IMR-90 (cell line): ENCODE measurements at regions not wholly inside any gene's neighbourhood (a gene's known extent, or its start where the extent isn't known, plus 50 kb on each side); places are given as distances from the start of the nearest gene placed in this dataset.

Experiments
- ATAC-seq: fragments of 200-7000 bp; cut with Tn5 transposase; 2 replicates; pipeline ENCODE4 v1.9.1; 2020; ENCODE audit warnings: low read depth, mild to moderate bottlenecking, moderate library complexity
- BruUV-seq: library from RNA; stranded (reverse); fragments of 400-500 nt; replicated peaks from 2 replicates; lab custom pipeline; 2021; lab: Mats Ljungman, UMichigan
- CTCF ChIA-PET: fragments of 300-600 bp; formaldehyde crosslinking; extraction: SDS; loops from one replicate; lab custom pipeline; 2021; ENCODE audit warnings: antibody characterized with exemption; lab: Yijun Ruan, JAX
- POLR2A ChIA-PET: fragments of 300-600 bp; sonication (Branson Sonifier 250); formaldehyde crosslinking; loops from one replicate; lab custom pipeline; 2022; ENCODE audit warnings: antibody characterized with exemption; ENCODE audit not compliant: unreplicated experiment; lab: Charles Lee
- DNase-seq: peaks from one replicate; pipeline ENCODE4 v3.0.0; 2013
- H2AFZ ChIP-seq: replicated peaks from 2 replicates; pipeline ENCODE3; 2013; ENCODE audit warnings: low read length, mild to moderate bottlenecking; ENCODE audit not compliant: poor library complexity
- H2AK5ac ChIP-seq: 2 replicates; pipeline ENCODE4 v1.6.1; 2013; ENCODE audit warnings: low read depth, low read length, inconsistent platforms
- H2AK9ac ChIP-seq: replicated peaks from 2 replicates; pipeline ENCODE3; 2013; ENCODE audit warnings: mild to moderate bottlenecking, low read depth, low read length, moderate library complexity; ENCODE audit not compliant: poor library complexity
- H2BK120ac ChIP-seq: 2 replicates; pipeline ENCODE4 v1.6.1; 2013; ENCODE audit warnings: low read depth, low read length, inconsistent platforms
- H2BK15ac ChIP-seq: 3 replicates; pipeline ENCODE4 v1.6.1; 2013; ENCODE audit warnings: low read depth, low read length, inconsistent platforms
- H2BK20ac ChIP-seq: 2 replicates; pipeline ENCODE4 v1.6.1; 2013; ENCODE audit warnings: low read depth, mild to moderate bottlenecking, inconsistent platforms, low read length, moderate library complexity
- H2BK5ac ChIP-seq: 2 replicates; pipeline ENCODE4 v1.6.1; 2013; ENCODE audit warnings: mild to moderate bottlenecking, low read depth, low read length, inconsistent platforms; ENCODE audit not compliant: poor library complexity, severe bottlenecking
- H3K14ac ChIP-seq: replicated peaks from 2 replicates; pipeline ENCODE4 v1.6.1; 2013; ENCODE audit warnings: low read depth, low read length, inconsistent platforms
- H3K18ac ChIP-seq: 2 replicates; pipeline ENCODE4 v1.6.1; 2013; ENCODE audit warnings: low read depth, low read length, control low read depth
- H3K23ac ChIP-seq: 2 replicates; pipeline ENCODE4 v1.6.1; 2013; ENCODE audit warnings: low read depth, low read length, inconsistent platforms
- H3K27ac ChIP-seq: 2 replicates; pipeline ENCODE4 v1.5.1; 2013; ENCODE audit warnings: mild to moderate bottlenecking, control low read depth, low read length; ENCODE audit not compliant: insufficient read depth
- H3K27me3 ChIP-seq: 2 replicates; pipeline ENCODE4 v1.6.1; 2013; ENCODE audit warnings: low read length; ENCODE audit not compliant: control insufficient read depth, insufficient read depth
- H3K36me3 ChIP-seq: 2 replicates; pipeline ENCODE4 v1.6.1; 2013; ENCODE audit warnings: low read length, mixed read lengths; ENCODE audit not compliant: control insufficient read depth, insufficient read depth
- H3K4ac ChIP-seq: 2 replicates; pipeline ENCODE4 v1.6.1; 2013; ENCODE audit warnings: low read depth, low read length, inconsistent platforms
- H3K4me1 ChIP-seq: 2 replicates; pipeline ENCODE4 v1.6.1; 2013; ENCODE audit warnings: low read length, mixed read lengths; ENCODE audit not compliant: control insufficient read depth, insufficient read depth
- H3K4me2 ChIP-seq: 2 replicates; pipeline ENCODE4 v1.6.1; 2013; ENCODE audit warnings: low read depth, mild to moderate bottlenecking, control low read depth, low read length, moderate library complexity
- H3K4me3 ChIP-seq: 2 replicates; pipeline ENCODE4 v1.5.1; 2013; ENCODE audit warnings: low read depth, mild to moderate bottlenecking, control low read depth, low read length, moderate library complexity; ENCODE audit not compliant: insufficient read depth
- H3K56ac ChIP-seq: 2 replicates; pipeline ENCODE4 v1.6.1; 2013; ENCODE audit warnings: low read length, inconsistent platforms; ENCODE audit not compliant: insufficient read depth; ENCODE audit errors: extremely low read depth
- H3K79me1 ChIP-seq, 2 experiments: 2 replicates each; pipeline ENCODE4 v1.6.1; 2013; ENCODE audit warnings: low read length in 2 of 2, inconsistent platforms in 1 of 2, low read depth in 1 of 2
- H3K9ac ChIP-seq: 2 replicates; pipeline ENCODE4 v1.6.1; 2013; ENCODE audit warnings: low read depth, low read length, control low read depth
- H3K9me1 ChIP-seq: 2 replicates; pipeline ENCODE4 v1.6.1; 2013; ENCODE audit warnings: low read length, inconsistent platforms; ENCODE audit not compliant: insufficient read depth
- H3K9me3 ChIP-seq: 2 replicates; pipeline ENCODE4 v1.6.1; 2013; ENCODE audit warnings: low read length; ENCODE audit not compliant: control insufficient read depth, insufficient read depth
- H4K20me1 ChIP-seq: 2 replicates; pipeline ENCODE4 v1.6.1; 2013; ENCODE audit warnings: low read length, inconsistent platforms; ENCODE audit not compliant: insufficient read depth
- H4K5ac ChIP-seq: 2 replicates; pipeline ENCODE4 v1.6.1; 2013; ENCODE audit warnings: mild to moderate bottlenecking, low read depth, low read length, control low read depth
- H4K8ac ChIP-seq, 2 experiments: 2 replicates each; pipeline ENCODE4 v1.6.1; 2013; ENCODE audit warnings: low read depth in 2 of 2, low read length in 2 of 2, control low read depth in 1 of 2, inconsistent platforms in 1 of 2
- H4K91ac ChIP-seq: 2 replicates; pipeline ENCODE4 v1.6.1; 2013; ENCODE audit warnings: low read depth, low read length, inconsistent platforms; ENCODE audit not compliant: insufficient read depth
- BHLHE40 ChIP-seq: fragments of 150-350 bp; IDR thresholded peaks from 2 replicates; pipeline ENCODE4 v1.6.1; 2016; ENCODE audit warnings: mild to moderate bottlenecking, low read depth, low read length
- CEBPB ChIP-seq: IDR thresholded peaks from 2 replicates; pipeline ENCODE4 v1.6.1; 2012; ENCODE audit warnings: low read depth, low read length, improper control_type of control experiment
- CHD1 ChIP-seq: IDR thresholded peaks from 2 replicates; pipeline ENCODE4 v1.6.1; 2012; ENCODE audit warnings: low read depth, low read length, improper control_type of control experiment
- CTCF ChIP-seq: conservative IDR thresholded peaks from 2 replicates; pipeline ENCODE4 v1.5.1; 2012; ENCODE audit warnings: mild to moderate bottlenecking, low read depth, low read length, improper control_type of control experiment
- ELK1 ChIP-seq: fragments of 150-350 bp; IDR thresholded peaks from 2 replicates; pipeline ENCODE4 v1.6.1; 2016; ENCODE audit warnings: low read depth, mild to moderate bottlenecking, low read length, moderate library complexity, borderline replicate concordance
- FOS ChIP-seq: fragments of 150-350 bp; IDR thresholded peaks from 2 replicates; pipeline ENCODE4 v1.6.1; 2016; ENCODE audit warnings: low read depth, low read length
- MAFK ChIP-seq: IDR thresholded peaks from 2 replicates; pipeline ENCODE4 v1.6.1; 2012; ENCODE audit warnings: low read depth, low read length, improper control_type of control experiment
- MAZ ChIP-seq: IDR thresholded peaks from 2 replicates; pipeline ENCODE4 v1.6.1; 2012; ENCODE audit warnings: low read depth, mild to moderate bottlenecking, low read length, improper control_type of control experiment, moderate library complexity, borderline replicate concordance
- MXI1 ChIP-seq: IDR thresholded peaks from 2 replicates; pipeline ENCODE4 v1.6.1; 2012; ENCODE audit warnings: low read depth, mild to moderate bottlenecking, low read length, moderate library complexity, borderline replicate concordance
- NFE2L2 ChIP-seq: fragments of 150-350 bp; IDR thresholded peaks from 2 replicates; pipeline ENCODE4 v1.6.1; 2016; ENCODE audit warnings: low read depth, mild to moderate bottlenecking, low read length
- POLR2A ChIP-seq: IDR thresholded peaks from 2 replicates; pipeline ENCODE4 v1.6.1; 2012; ENCODE audit warnings: mild to moderate bottlenecking, low read depth, low read length
- RCOR1 ChIP-seq: IDR thresholded peaks from 2 replicates; pipeline ENCODE4 v1.6.1; 2012; ENCODE audit warnings: mild to moderate bottlenecking, low read length, improper control_type of control experiment; ENCODE audit not compliant: insufficient replicate concordance
- SMC3 ChIP-seq: fragments of 150-350 bp; IDR thresholded peaks from 2 replicates; pipeline ENCODE4 v1.6.1; 2016; ENCODE audit warnings: low read depth, mild to moderate bottlenecking, antibody characterized with exemption, low read length, moderate library complexity
- USF2 ChIP-seq: fragments of 150-350 bp; IDR thresholded peaks from 2 replicates; pipeline ENCODE4 v1.6.1; 2017; ENCODE audit warnings: mild to moderate bottlenecking, antibody characterized with exemption, low read length, low read depth
- WGBS, 2 experiments: methylation state at CpG; one replicate each; pipeline versions ENCODE4 v1.1.5 to v1.1.7; 2013; ENCODE audit warnings: missing lambda C conversion rate in 2 of 2; ENCODE audit not compliant: insufficient read length in 1 of 2; ENCODE audit errors: extremely low coverage in 2 of 2; 5-methylcytosine and 5-hydroxymethylcytosine counted together
- dilution Hi-C: fragments of 300-500 bp; cut with HindIII; formaldehyde crosslinking; loops from one replicate; pipeline ENCODE4 v1.14.3; 2018; ENCODE audit warnings: low sequenced_read_pairs; ENCODE audit not compliant: unreplicated experiment
- in situ Hi-C: fragments of 300-500 bp; cut with MboI; formaldehyde crosslinking; loops from 3 replicates; pipeline ENCODE4 v1.14.3; 2019; ENCODE audit warnings: low sequenced_read_pairs, inconsistent platforms, mixed read lengths
- intact Hi-C: fragments of 100-400 bp; cut with micrococcal nuclease; formaldehyde crosslinking; loops from 2 replicates; pipeline ENCODE4 v1.10.0; 2022

- no peaks in the 10 kb centered on the region for H4K20me1 ChIP-seq
- no peaks in the 10 kb centered on the region for H3K9me3 ChIP-seq
- no peak overlapping the region for H2BK120ac ChIP-seq
- no peak overlapping the region for H3K4ac ChIP-seq
- H4K5ac ChIP-seq: no peak overlapping the region
- H3K56ac ChIP-seq: no peak overlapping the region
- no peaks in the 10 kb centered on the region for H3K9me1 ChIP-seq
- dilution Hi-C loops (no loop called here), in situ Hi-C loops (no loop called here), intact Hi-C loops (no loop called here)
- H3K27me3 ChIP-seq: no peaks in the 10 kb centered on the region
- no peak overlapping the region for H3K18ac ChIP-seq
- H3K9ac ChIP-seq: no peak overlapping the region
- H3K36me3 ChIP-seq: no peaks in the 10 kb centered on the region
- no peak overlapping the region for H2AFZ ChIP-seq
- no peak overlapping the region for H2AK9ac ChIP-seq
- no peak overlapping the region for H3K14ac ChIP-seq
- no peak for ATAC-seq
- no TSS peak for BruUV-seq
- H2BK15ac ChIP-seq: no peak overlapping the region
- no peak overlapping the region for H2BK5ac ChIP-seq
- no peak overlapping the region for H3K27ac ChIP-seq
- H2AK5ac ChIP-seq: no peak overlapping the region
- POLR2A ChIA-PET: no interaction called here
- CTCF ChIA-PET: no interaction called here
- no peak overlapping the region for H3K4me2 ChIP-seq
- H4K91ac ChIP-seq: no peak overlapping the region
- no peak overlapping the region for H2BK20ac ChIP-seq
- H3K4me3 ChIP-seq: no peak overlapping the region
- H3K79me1 ChIP-seq: no peaks in the 10 kb centered on the region
- no peak for DNase-seq
- TF ChIP-seq CTCF (no peak), SMC3 (no peak), CHD1 (no peak), MAFK (no peak), FOS (no peak), RCOR1 (no peak), NFE2L2 (no peak), POLR2A (no peak), ELK1 (no peak), MAZ (no peak), MXI1 (no peak), USF2 (no peak), BHLHE40 (no peak), CEBPB (no peak)
- WGBS, 2 experiments: 40% methylated on average over 1 of the region's 5 CpGs; no CpG with 5 or more reads in 1 of the 2 experiments
- H3K4me1 ChIP-seq: no peaks in the 10 kb centered on the region
- H4K8ac ChIP-seq: no peak overlapping the region
- no peak overlapping the region for H3K23ac ChIP-seq
Observed at GRCh38 chr20:40317156-40317790, 371.8 kb downstream of the MAFB start.
